GM12878 (cell line): ENCODE measurements at regions not wholly inside any gene's neighbourhood (a gene's known extent, or its start where the extent isn't known, plus 50 kb on each side); places are given as distances from the start of the nearest gene placed in this dataset.

Experiments used
- ATAC-seq: fragments of 200-7000 bp; cut with Tn5 transposase; 3 replicates; pipeline ENCODE4 v1.9.1; 2020; ENCODE audit warnings: mild to moderate bottlenecking, moderate library complexity
- BruUV-seq: library from RNA; stranded (reverse); fragments of 400-500 nt; replicated peaks from 2 replicates; lab custom pipeline; 2021; lab: Mats Ljungman, UMichigan
- CTCF ChIA-PET: fragments of 300-600 bp; sonication (Branson Sonifier 250); formaldehyde crosslinking; extraction: SDS; loops from one replicate; lab custom pipeline; 2021; ENCODE audit warnings: inconsistent platforms; lab: Yijun Ruan, JAX
- POLR2A ChIA-PET: fragments of 350-600 bp; formaldehyde crosslinking; extraction: SDS; loops from one replicate; lab custom pipeline; 2021; ENCODE audit warnings: inconsistent platforms; lab: Charles Lee
- RAD21 ChIA-PET: fragments of 300-600 bp; sonication (Branson Sonifier 250); formaldehyde crosslinking; loops from one replicate; lab custom pipeline; 2023; ENCODE audit warnings: antibody characterized with exemption; ENCODE audit not compliant: unreplicated experiment; lab: Charles Lee
- SMC1A ChIA-PET: fragments of 300-600 bp; sonication (Branson Sonifier 250); formaldehyde crosslinking; loops from one replicate; lab custom pipeline; 2023; ENCODE audit not compliant: unreplicated experiment, uncharacterized antibody; lab: Charles Lee
- DNase-seq: peaks from one replicate; pipeline ENCODE4 v3.0.0-alpha.2; 2011; ENCODE audit warnings: low read depth, low spot score
- FAIRE-seq: peaks from 3 replicates; lab custom pipeline; 2011; peaks lifted over from hg19 to GRCh38; lab: Jason Lieb, UNC
- H2AFZ ChIP-seq: 2 replicates; pipeline ENCODE4 v1.6.0; 2011; ENCODE audit warnings: low read depth, low read length, control low read depth; ENCODE audit not compliant: control insufficient read depth
- H3K27ac ChIP-seq: 2 replicates; pipeline ENCODE4 v1.5.1; 2011; ENCODE audit warnings: control low read depth; ENCODE audit not compliant: control insufficient read depth, insufficient read depth
- H3K27me3 ChIP-seq, 2 experiments: replicated peaks in 1 of 2; 2 replicates each; pipeline versions ENCODE4 v1.6.0 to v1.6.1; 2011; ENCODE audit warnings: low read length in 1 of 2; ENCODE audit not compliant: control insufficient read depth in 2 of 2, insufficient read depth in 2 of 2
- H3K36me3 ChIP-seq, 2 experiments: 2 replicates each; pipeline ENCODE4 v1.5.1; 2011; ENCODE audit warnings: low read length in 1 of 2; ENCODE audit not compliant: control insufficient read depth in 2 of 2, insufficient read depth in 2 of 2
- H3K4me1 ChIP-seq: 2 replicates; pipeline ENCODE4 v1.6.1; 2011; ENCODE audit warnings: mild to moderate bottlenecking, low read length, moderate library complexity, mixed read lengths; ENCODE audit not compliant: control insufficient read depth, insufficient read depth
- H3K4me2 ChIP-seq: 2 replicates; pipeline ENCODE4 v1.6.0; 2011; ENCODE audit warnings: control low read depth; ENCODE audit not compliant: control insufficient read depth, insufficient read depth
- H3K4me3 ChIP-seq: fragments of 200-600 bp; sonication (generic); 2 replicates; pipeline ENCODE4 v1.5.1; 2016
- H3K79me2 ChIP-seq: 2 replicates; pipeline ENCODE4 v1.6.0; 2011; ENCODE audit warnings: low read length; ENCODE audit not compliant: control insufficient read depth, insufficient read depth
- H3K9ac ChIP-seq: 2 replicates; pipeline ENCODE4 v1.8.0; 2011; ENCODE audit warnings: low read length, control low read depth, mixed read lengths; ENCODE audit not compliant: control insufficient read depth, insufficient read depth
- H3K9me3 ChIP-seq: replicated peaks from 3 replicates; pipeline ENCODE4 v1.5.1; 2011; ENCODE audit warnings: mild to moderate bottlenecking, low read length; ENCODE audit not compliant: control insufficient read depth, insufficient read depth
- H4K20me1 ChIP-seq: 2 replicates; pipeline ENCODE4 v1.6.0; 2011; ENCODE audit not compliant: control insufficient read depth, insufficient read depth
- ATF7 ChIP-seq: fragments of 450-650 bp; IDR thresholded peaks from 2 replicates; pipeline ENCODE4 v1.6.1; 2016; ENCODE audit warnings: low read depth, mild to moderate bottlenecking
- RCOR1 ChIP-seq: conservative IDR thresholded peaks from 2 replicates; pipeline ENCODE4 v1.6.1; 2012; ENCODE audit warnings: low read depth, low read length, improper control_type of control experiment
- STAT1 ChIP-seq: fragments of 450-650 bp; conservative IDR thresholded peaks from 2 replicates; pipeline ENCODE4 v1.6.1; 2014; ENCODE audit warnings: antibody characterized with exemption, mild to moderate bottlenecking
- SUPT20H ChIP-seq: IDR thresholded peaks from 2 replicates; pipeline ENCODE4 v1.6.1; 2011; ENCODE audit warnings: low read depth, mild to moderate bottlenecking, low read length, moderate library complexity, borderline replicate concordance; ENCODE audit not compliant: control insufficient read depth
- WGBS: methylation state at CpG from one replicate; pipeline ENCODE4 v1.1.6; 2016; ENCODE audit warnings: low lambda C conversion rate; ENCODE audit not compliant: insufficient replicate concordance, insufficient coverage; ENCODE audit errors: missing lambda C conversion rate; 5-methylcytosine and 5-hydroxymethylcytosine counted together
- in situ Hi-C: fragments of 300-500 bp; cut with MboI; formaldehyde crosslinking; loops from 9 replicates; pipeline ENCODE4 v1.14.3; 2018; ENCODE audit warnings: mixed read lengths
- intact Hi-C: fragments of 100-400 bp; cut with micrococcal nuclease; formaldehyde crosslinking; loops from one replicate; pipeline ENCODE4 v1.14.2; 2022; ENCODE audit not compliant: unreplicated experiment
- TF ChIP-seq, protein P1 (sequence below): fragments of 450-650 bp; conservative IDR thresholded peaks from 2 replicates; pipeline ENCODE4 v1.6.1; 2017; ENCODE audit warnings: mild to moderate bottlenecking, moderate library complexity

GRCh38 chr2:11067221-11068078 lies 87.8 kb upstream of the SLC66A3 start:
- 58% methylated on average over 19 of the region's 22 CpGs for WGBS
- Histone ChIP-seq H3K4me1 (no peaks in the 10 kb centered on the region), H2AFZ (no peak overlapping the region), H3K27ac (no peak overlapping the region), H3K36me3 (no peaks in the 10 kb centered on the region), H3K9me3 (no peaks in the 10 kb centered on the region; the same call in 2 of the 3 replicates), H3K9ac (no peak overlapping the region), H4K20me1 (no peaks in the 10 kb centered on the region), H3K27me3 (peaks cover 2% of the 10 kb centered on the region in 2 experiments; a peak in 3 of 4 replicates), H3K4me2 (no peak overlapping the region), H3K4me3 (no peak overlapping the region), H3K79me2 (no peaks in the 10 kb centered on the region)
- in situ Hi-C loops (no loop called here), intact Hi-C loops (no loop called here)
- TF ChIP-seq SUPT20H, result no peak
- no peak for TF ChIP-seq RCOR1
- no peak for TF ChIP-seq ATF7
- no peak for TF ChIP-seq STAT1
- TF ChIP-seq, protein P1, sequence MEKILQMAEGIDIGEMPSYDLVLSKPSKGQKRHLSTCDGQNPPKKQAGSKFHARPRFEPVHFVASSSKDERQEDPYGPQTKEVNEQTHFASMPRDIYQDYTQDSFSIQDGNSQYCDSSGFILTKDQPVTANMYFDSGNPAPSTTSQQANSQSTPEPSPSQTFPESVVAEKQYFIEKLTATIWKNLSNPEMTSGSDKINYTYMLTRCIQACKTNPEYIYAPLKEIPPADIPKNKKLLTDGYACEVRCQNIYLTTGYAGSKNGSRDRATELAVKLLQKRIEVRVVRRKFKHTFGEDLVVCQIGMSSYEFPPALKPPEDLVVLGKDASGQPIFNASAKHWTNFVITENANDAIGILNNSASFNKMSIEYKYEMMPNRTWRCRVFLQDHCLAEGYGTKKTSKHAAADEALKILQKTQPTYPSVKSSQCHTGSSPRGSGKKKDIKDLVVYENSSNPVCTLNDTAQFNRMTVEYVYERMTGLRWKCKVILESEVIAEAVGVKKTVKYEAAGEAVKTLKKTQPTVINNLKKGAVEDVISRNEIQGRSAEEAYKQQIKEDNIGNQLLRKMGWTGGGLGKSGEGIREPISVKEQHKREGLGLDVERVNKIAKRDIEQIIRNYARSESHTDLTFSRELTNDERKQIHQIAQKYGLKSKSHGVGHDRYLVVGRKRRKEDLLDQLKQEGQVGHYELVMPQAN, result no peak
- FAIRE-seq, result no peak
- RAD21 ChIA-PET, result no interaction called here
- ATAC-seq, result no peak
- SMC1A ChIA-PET, result no interaction called here
- no TSS peak for BruUV-seq
- CTCF ChIA-PET, result no interaction called here
- no peak for DNase-seq
- POLR2A ChIA-PET, result no interaction called here
